ENCODE measurements at regions not wholly inside any gene's neighbourhood (a gene's known extent, or its start where the extent isn't known, plus 50 kb on each side); places are given as distances from the start of the nearest gene placed in this dataset.

GRCh38 chr7:118327174-118327573 lies 102.7 kb downstream of the ANKRD7 start:
- no peak for TF ChIP-seq POLR2AphosphoS5 (IDR thresholded peaks at IDR 0.05)
- TF ChIP-seq POLR2A (IDR thresholded peaks at IDR 0.05): no peak

All from breast epithelium (tissue), 3 donors.